GM23248 (cell line): ENCODE measurements at regions not wholly inside any gene's neighbourhood (a gene's known extent, or its start where the extent isn't known, plus 50 kb on each side); places are given as distances from the start of the nearest gene placed in this dataset.

Experiments
- EZH2 ChIP-seq: fragments of 200-600 bp; sonication (generic); IDR thresholded peaks from 2 replicates; pipeline ENCODE4 v1.6.1; 2018; ENCODE audit warnings: antibody characterized with exemption, mild to moderate bottlenecking; ENCODE audit not compliant: insufficient read depth, poor library complexity, severe bottlenecking
- EZH2phosphoT487 ChIP-seq: fragments of 200-600 bp; sonication (generic); IDR thresholded peaks from 2 replicates; pipeline ENCODE4 v1.6.1; 2018; ENCODE audit warnings: antibody characterized with exemption, moderate library complexity, mild to moderate bottlenecking, low read depth; ENCODE audit not compliant: insufficient read depth

DNA sequence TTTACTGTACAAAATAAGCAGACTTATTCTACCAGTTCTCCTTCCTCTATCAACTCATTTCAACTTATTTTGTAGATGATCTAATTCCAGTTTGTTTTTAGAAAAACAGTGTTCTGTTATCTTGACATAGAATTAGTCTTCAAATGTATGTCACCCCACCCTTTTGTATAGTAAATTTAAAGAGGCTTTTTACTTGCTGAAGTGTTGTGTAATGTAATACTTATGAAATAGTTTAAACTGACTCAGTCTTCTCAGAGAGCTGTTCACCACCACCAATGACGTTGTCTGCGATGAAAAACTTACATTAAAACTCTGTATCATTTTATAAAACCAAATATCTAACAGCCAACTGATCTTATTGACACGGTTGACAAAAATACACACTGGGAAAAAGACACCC lies 82.9 kb downstream of the RAP2B start:
- no peak for TF ChIP-seq EZH2phosphoT487
- no peak for TF ChIP-seq EZH2
